ENCODE measurements at regions not wholly inside any gene's neighbourhood (a gene's known extent, or its start where the extent isn't known, plus 50 kb on each side); places are given as distances from the start of the nearest gene placed in this dataset.

GRCh38 chr4:145396581-145396980 is 85.1 kb upstream of the SMAD1 start:
- Histone ChIP-seq H3K4me3 (ENCODE audit: low read depth, low read length) (no peak overlapping the region), H3K27me3 (ENCODE audit: insufficient read depth, low read length) (peaks cover 26% of the 10 kb centered on the region), H3K27ac (ENCODE audit: low read depth, low read length) (no peak overlapping the region), H2AFZ (ENCODE audit: low read length, unreplicated experiment) (no peak overlapping the region), H3K4me1 (ENCODE audit: control insufficient read depth, insufficient read depth, low read length, unreplicated experiment) (no peaks in the 10 kb centered on the region), H3K79me2 (ENCODE audit: control insufficient read depth, insufficient read depth, low read length, unreplicated experiment) (no peaks in the 10 kb centered on the region), H3K36me3 (ENCODE audit: insufficient read depth, low read length) (no peaks in the 10 kb centered on the region)

- no peak overlapping the region for H3K4me3 ChIP-seq (ENCODE audit: low read depth, low read length)
- H3K36me3 ChIP-seq (ENCODE audit: insufficient read depth, low read length) = no peaks in the 10 kb centered on the region
- peaks cover 60% of the 10 kb centered on the region for H3K27me3 ChIP-seq (ENCODE audit: insufficient read depth, low read length)
- H3K79me2 ChIP-seq (ENCODE audit: control insufficient read depth, insufficient read depth, low read length, unreplicated experiment) = no peaks in the 10 kb centered on the region
- no peaks in the 10 kb centered on the region for H3K4me1 ChIP-seq (ENCODE audit: control insufficient read depth, insufficient read depth, low read length, unreplicated experiment)
- no peak overlapping the region for H3K27ac ChIP-seq (ENCODE audit: low read depth, low read length)
- H2AFZ ChIP-seq (ENCODE audit: low read length, unreplicated experiment) = no peak overlapping the region
Observed at GRCh38 chr4:145390571-145390970, 91.1 kb upstream of the SMAD1 start.

- Histone ChIP-seq H3K79me2 (ENCODE audit: control insufficient read depth, insufficient read depth, low read length, unreplicated experiment) (no peaks in the 10 kb centered on the region), H3K36me3 (ENCODE audit: insufficient read depth, low read length) (no peaks in the 10 kb centered on the region), H3K4me1 (ENCODE audit: control insufficient read depth, insufficient read depth, low read length, unreplicated experiment) (no peaks in the 10 kb centered on the region), H2AFZ (ENCODE audit: low read length, unreplicated experiment) (no peak overlapping the region), H3K4me3 (ENCODE audit: low read depth, low read length) (no peak overlapping the region), H3K27me3 (ENCODE audit: insufficient read depth, low read length) (peaks cover 62% of the 10 kb centered on the region), H3K27ac (ENCODE audit: low read depth, low read length) (no peak overlapping the region)
Observed at GRCh38 chr4:145389550-145389949, 92.1 kb upstream of the SMAD1 start.

- no peaks in the 10 kb centered on the region for H3K4me1 ChIP-seq (ENCODE audit: control insufficient read depth, insufficient read depth, low read length, unreplicated experiment)
- no peaks in the 10 kb centered on the region for H3K79me2 ChIP-seq (ENCODE audit: control insufficient read depth, insufficient read depth, low read length, unreplicated experiment)
- no peak overlapping the region for H2AFZ ChIP-seq (ENCODE audit: low read length, unreplicated experiment)
- H3K4me3 ChIP-seq (ENCODE audit: low read depth, low read length) = no peak overlapping the region
- H3K27me3 ChIP-seq (ENCODE audit: insufficient read depth, low read length) = peaks cover 59% of the 10 kb centered on the region
- H3K36me3 ChIP-seq (ENCODE audit: insufficient read depth, low read length) = no peaks in the 10 kb centered on the region
- no peak overlapping the region for H3K27ac ChIP-seq (ENCODE audit: low read depth, low read length)
Observed at GRCh38 chr4:145388043-145388442, 93.6 kb upstream of the SMAD1 start.

GRCh38 chr4:145387079-145387478 is 94.6 kb upstream of the SMAD1 start:
- Histone ChIP-seq H3K79me2 (ENCODE audit: control insufficient read depth, insufficient read depth, low read length, unreplicated experiment) (no peaks in the 10 kb centered on the region), H3K4me3 (ENCODE audit: low read depth, low read length) (no peak overlapping the region), H3K4me1 (ENCODE audit: control insufficient read depth, insufficient read depth, low read length, unreplicated experiment) (no peaks in the 10 kb centered on the region), H3K27me3 (ENCODE audit: insufficient read depth, low read length) (peaks cover 61% of the 10 kb centered on the region), H2AFZ (ENCODE audit: low read length, unreplicated experiment) (no peak overlapping the region), H3K27ac (ENCODE audit: low read depth, low read length) (no peak overlapping the region), H3K36me3 (ENCODE audit: insufficient read depth, low read length) (no peaks in the 10 kb centered on the region)

- no peak overlapping the region for H2AFZ ChIP-seq (ENCODE audit: low read length, unreplicated experiment)
- H3K4me3 ChIP-seq (ENCODE audit: low read depth, low read length) = no peak overlapping the region
- peaks cover 29% of the 10 kb centered on the region for H3K27me3 ChIP-seq (ENCODE audit: insufficient read depth, low read length)
- H3K79me2 ChIP-seq (ENCODE audit: control insufficient read depth, insufficient read depth, low read length, unreplicated experiment) = no peaks in the 10 kb centered on the region
- H3K4me1 ChIP-seq (ENCODE audit: control insufficient read depth, insufficient read depth, low read length, unreplicated experiment) = no peaks in the 10 kb centered on the region
- no peak overlapping the region for H3K27ac ChIP-seq (ENCODE audit: low read depth, low read length)
- H3K36me3 ChIP-seq (ENCODE audit: insufficient read depth, low read length) = no peaks in the 10 kb centered on the region
Observed at GRCh38 chr4:145381163-145381562, 100.5 kb upstream of the SMAD1 start.

- Histone ChIP-seq H3K4me3 (ENCODE audit: low read depth, low read length) (no peak overlapping the region), H2AFZ (ENCODE audit: low read length, unreplicated experiment) (no peak overlapping the region), H3K36me3 (ENCODE audit: insufficient read depth, low read length) (no peaks in the 10 kb centered on the region), H3K4me1 (ENCODE audit: control insufficient read depth, insufficient read depth, low read length, unreplicated experiment) (no peaks in the 10 kb centered on the region), H3K79me2 (ENCODE audit: control insufficient read depth, insufficient read depth, low read length, unreplicated experiment) (no peaks in the 10 kb centered on the region), H3K27me3 (ENCODE audit: insufficient read depth, low read length) (peaks cover 27% of the 10 kb centered on the region), H3K27ac (ENCODE audit: low read depth, low read length) (no peak overlapping the region)
Observed at GRCh38 chr4:145380123-145380522, 101.5 kb upstream of the SMAD1 start.

GRCh38 chr4:145375416-145375815 is 106.2 kb upstream of the SMAD1 start:
- Histone ChIP-seq H3K4me1 (ENCODE audit: control insufficient read depth, insufficient read depth, low read length, unreplicated experiment) (no peaks in the 10 kb centered on the region), H3K27ac (ENCODE audit: low read depth, low read length) (no peak overlapping the region), H3K36me3 (ENCODE audit: insufficient read depth, low read length) (no peaks in the 10 kb centered on the region), H3K27me3 (ENCODE audit: insufficient read depth, low read length) (peaks cover 9% of the 10 kb centered on the region), H3K4me3 (ENCODE audit: low read depth, low read length) (no peak overlapping the region), H3K79me2 (ENCODE audit: control insufficient read depth, insufficient read depth, low read length, unreplicated experiment) (no peaks in the 10 kb centered on the region), H2AFZ (ENCODE audit: low read length, unreplicated experiment) (no peak overlapping the region)

- Histone ChIP-seq H3K4me1 (ENCODE audit: control insufficient read depth, insufficient read depth, low read length, unreplicated experiment) (no peaks in the 10 kb centered on the region), H2AFZ (ENCODE audit: low read length, unreplicated experiment) (no peak overlapping the region), H3K36me3 (ENCODE audit: insufficient read depth, low read length) (no peaks in the 10 kb centered on the region), H3K79me2 (ENCODE audit: control insufficient read depth, insufficient read depth, low read length, unreplicated experiment) (no peaks in the 10 kb centered on the region), H3K27ac (ENCODE audit: low read depth, low read length) (no peak overlapping the region), H3K4me3 (ENCODE audit: low read depth, low read length) (no peak overlapping the region), H3K27me3 (ENCODE audit: insufficient read depth, low read length) (no peaks in the 10 kb centered on the region)
Observed at GRCh38 chr4:145352438-145353145, 129.1 kb upstream of the SMAD1 start.

- no peaks in the 10 kb centered on the region for H3K4me1 ChIP-seq (ENCODE audit: control insufficient read depth, insufficient read depth, low read length, unreplicated experiment)
- no peaks in the 10 kb centered on the region for H3K79me2 ChIP-seq (ENCODE audit: control insufficient read depth, insufficient read depth, low read length, unreplicated experiment)
- no peaks in the 10 kb centered on the region for H3K36me3 ChIP-seq (ENCODE audit: insufficient read depth, low read length)
- no peak overlapping the region for H3K4me3 ChIP-seq (ENCODE audit: low read depth, low read length)
- no peak overlapping the region for H3K27ac ChIP-seq (ENCODE audit: low read depth, low read length)
- H2AFZ ChIP-seq (ENCODE audit: low read length, unreplicated experiment) = no peak overlapping the region
- H3K27me3 ChIP-seq (ENCODE audit: insufficient read depth, low read length) = no peaks in the 10 kb centered on the region
Observed at GRCh38 chr4:145351922-145352321, 129.7 kb upstream of the SMAD1 start.

GRCh38 chr4:145351162-145351561 is 130.5 kb upstream of the SMAD1 start:
- Histone ChIP-seq H3K27me3 (ENCODE audit: insufficient read depth, low read length) (no peaks in the 10 kb centered on the region), H2AFZ (ENCODE audit: low read length, unreplicated experiment) (no peak overlapping the region), H3K36me3 (ENCODE audit: insufficient read depth, low read length) (no peaks in the 10 kb centered on the region), H3K4me3 (ENCODE audit: low read depth, low read length) (no peak overlapping the region), H3K27ac (ENCODE audit: low read depth, low read length) (no peak overlapping the region), H3K4me1 (ENCODE audit: control insufficient read depth, insufficient read depth, low read length, unreplicated experiment) (no peaks in the 10 kb centered on the region), H3K79me2 (ENCODE audit: control insufficient read depth, insufficient read depth, low read length, unreplicated experiment) (no peaks in the 10 kb centered on the region)

All from ACC112 (cell line).